ENCODE measurements at regions not wholly inside any gene's neighbourhood (a gene's known extent, or its start where the extent isn't known, plus 50 kb on each side); places are given as distances from the start of the nearest gene placed in this dataset.

DNA sequence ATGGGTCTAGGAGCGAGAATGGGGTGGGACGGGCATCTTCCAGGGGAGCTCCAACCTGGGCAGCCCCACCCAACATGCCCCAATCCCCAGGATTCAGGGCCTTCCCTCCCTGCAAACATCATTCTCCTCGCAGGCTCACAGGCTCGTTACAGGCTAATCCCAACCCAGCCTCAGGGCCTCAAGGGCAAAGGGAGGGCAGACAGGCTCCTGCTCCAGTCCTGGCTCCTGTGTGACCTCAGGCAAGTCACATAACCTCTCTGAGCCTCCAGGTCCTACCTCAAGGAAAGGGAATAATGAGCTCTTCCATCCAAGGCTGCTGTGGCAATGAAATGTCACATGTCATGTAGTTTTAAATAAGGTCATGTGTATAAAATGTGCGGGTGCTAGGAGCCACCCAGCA, 186.5 kb upstream of the TNRC6C start:
- no peaks in the 10 kb centered on the region for H3K4me1 ChIP-seq (ENCODE audit: insufficient read depth)
- no peaks in the 10 kb centered on the region for H3K27me3 ChIP-seq
- DNase-seq = no peak
- no peak for TF ChIP-seq POLR2A (IDR thresholded peaks at IDR 0.05)
- no peak overlapping the region for H3K4me3 ChIP-seq
- WGBS, 3 donors = 77 to 95% (median 82%) methylated on average over 5 of the region's 5 CpGs
- no peaks in the 10 kb centered on the region for H3K36me3 ChIP-seq
- intact Hi-C loops (cut with DNase I) = no loop called here
- no peaks in the 10 kb centered on the region for H3K9me3 ChIP-seq
- H3K27ac ChIP-seq = no peak overlapping the region

DNA sequence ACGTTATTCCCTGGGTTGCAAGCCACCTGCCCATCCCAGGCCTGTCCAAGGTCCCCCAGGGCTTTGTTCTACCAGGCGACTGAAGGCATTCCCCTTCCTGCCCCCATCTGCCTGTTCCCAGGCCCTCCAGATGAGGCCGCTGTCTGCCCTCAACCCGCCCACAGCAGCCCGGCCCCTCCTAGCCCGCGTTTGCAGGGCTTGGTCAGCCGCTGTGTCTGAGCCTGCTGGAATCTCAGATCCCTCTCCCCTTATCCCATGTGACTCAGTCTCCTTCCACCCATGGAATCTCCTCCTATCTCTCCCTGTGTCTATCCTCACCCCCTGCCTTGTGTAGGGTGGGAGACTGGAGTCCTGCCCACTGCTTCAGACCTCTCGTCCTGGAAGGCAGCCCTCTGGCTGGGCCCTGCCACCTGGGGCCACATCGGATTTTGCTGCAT, 186.0 kb upstream of the TNRC6C start:
- H3K9me3 ChIP-seq = no peaks in the 10 kb centered on the region
- H3K27ac ChIP-seq = no peak overlapping the region
- TF ChIP-seq EP300 (IDR thresholded peaks at IDR 0.05) (no peak), POLR2A (IDR thresholded peaks at IDR 0.05) (no peak), CTCF (IDR thresholded peaks at IDR 0.05) (no peak)
- H3K4me3 ChIP-seq = no peak overlapping the region
- no peaks in the 10 kb centered on the region for H3K27me3 ChIP-seq
- intact Hi-C loops (cut with DNase I) = no loop called here
- 38 to 59% (median 43%) methylated on average over 10 of the region's 10 CpGs for WGBS, 3 donors
- no peaks in the 10 kb centered on the region for H3K4me1 ChIP-seq (ENCODE audit: insufficient read depth)
- no peak for DNase-seq
- H3K36me3 ChIP-seq = no peaks in the 10 kb centered on the region

DNA sequence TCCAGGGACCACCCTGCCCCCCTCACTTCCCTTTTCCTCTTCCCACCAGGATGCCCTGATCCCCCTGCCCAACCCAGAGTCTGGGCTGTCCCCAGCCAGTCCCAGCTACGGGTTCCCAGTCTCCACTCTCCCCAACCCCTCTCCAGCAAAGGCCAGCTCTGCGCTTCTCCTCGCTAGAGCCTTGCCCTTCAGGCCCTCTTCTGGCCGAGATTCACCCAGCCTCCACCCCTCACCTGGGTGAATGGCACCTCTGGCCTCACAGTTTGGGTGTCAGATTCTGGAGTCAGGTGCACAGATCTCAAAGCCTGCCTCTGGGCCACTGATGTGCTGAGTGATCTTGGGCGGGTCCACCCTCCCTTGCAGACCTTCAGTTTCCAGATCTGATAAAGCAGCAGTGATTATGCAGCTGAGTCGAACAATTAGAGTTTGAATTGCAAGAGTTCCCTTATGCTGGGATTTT, 185.6 kb upstream of the TNRC6C start:
- Histone ChIP-seq H3K36me3 (no peaks in the 10 kb centered on the region), H3K27me3 (no peaks in the 10 kb centered on the region), H3K4me3 (no peak overlapping the region), H3K4me1 (ENCODE audit: insufficient read depth) (no peaks in the 10 kb centered on the region), H3K27ac (no peak overlapping the region), H3K9me3 (no peaks in the 10 kb centered on the region)
- no peak for TF ChIP-seq POLR2A (IDR thresholded peaks at IDR 0.05)
- no peak for TF ChIP-seq EP300 (IDR thresholded peaks at IDR 0.05)
- no peak for TF ChIP-seq CTCF (IDR thresholded peaks at IDR 0.05)
- DNase-seq = no peak
- intact Hi-C loops (cut with DNase I) = no loop called here
- 67 to 74% (median 71%) methylated on average over 6 of the region's 6 CpGs for WGBS, 3 donors

DNA sequence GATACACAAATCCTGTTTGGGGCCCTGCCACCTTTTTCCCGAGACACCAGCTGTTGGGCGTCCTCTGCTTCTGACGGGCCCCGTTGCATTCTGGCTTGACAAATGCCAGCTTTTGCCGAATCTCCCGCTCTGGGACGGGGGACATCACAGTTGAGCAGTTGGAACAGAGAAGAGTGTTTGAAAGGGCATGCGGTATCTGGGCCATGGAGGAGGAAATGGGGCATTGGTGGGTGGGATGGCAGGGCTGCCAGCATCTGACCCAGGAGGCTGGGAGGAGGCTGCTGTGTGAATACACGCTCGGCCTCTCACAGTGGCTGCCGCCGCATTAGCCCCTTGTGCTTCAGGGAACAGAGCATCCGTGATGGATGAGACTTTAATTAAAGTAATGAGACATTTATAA, 184.3 kb upstream of the TNRC6C start:
- 85 to 94% (median 90%) methylated on average over 13 of the region's 13 CpGs for WGBS, 3 donors

More for the DNA sequence above, 184.3 kb upstream of the TNRC6C start:
- no peak for TF ChIP-seq CTCF (IDR thresholded peaks at IDR 0.05)
- no peak for TF ChIP-seq POLR2A (IDR thresholded peaks at IDR 0.05)
- no peak for TF ChIP-seq EP300 (IDR thresholded peaks at IDR 0.05)
- no peak for DNase-seq
- intact Hi-C loops (cut with DNase I) = no loop called here
- no peaks in the 10 kb centered on the region for H3K9me3 ChIP-seq
- H3K27ac ChIP-seq = no peak overlapping the region
- H3K27me3 ChIP-seq = no peaks in the 10 kb centered on the region
- no peaks in the 10 kb centered on the region for H3K36me3 ChIP-seq
- H3K4me1 ChIP-seq (ENCODE audit: insufficient read depth) = no peaks in the 10 kb centered on the region
- no peak overlapping the region for H3K4me3 ChIP-seq
